ENCODE measurements at regions not wholly inside any gene's neighbourhood (a gene's known extent, or its start where the extent isn't known, plus 50 kb on each side); places are given as distances from the start of the nearest gene placed in this dataset.
"Not testable (repeated sequence)": the region's sequence is repeated elsewhere in the genome, so short reads cannot be mapped to it uniquely, and the experiment has no call there.

GRCh38 chr5:171542525-171543140, 123.2 kb downstream of the FGF18 start:
- DNase-seq (ENCODE audit: low spot score) = no peak

- no peak for DNase-seq (ENCODE audit: low spot score)
Observed at GRCh38 chr5:171543148-171543815, 123.8 kb downstream of the FGF18 start.

- no peak for DNase-seq (ENCODE audit: low spot score)
Observed at GRCh38 chr5:171544913-171545765, 125.7 kb downstream of the FGF18 start.

GRCh38 chr5:171549274-171549673, 129.8 kb downstream of the FGF18 start:
- no peak for DNase-seq (ENCODE audit: low spot score)

GRCh38 chr5:171553817-171554216, 134.4 kb downstream of the FGF18 start:
- DNase-seq (ENCODE audit: low spot score) = not testable (repeated sequence)

GRCh38 chr5:171555160-171555559, 135.7 kb downstream of the FGF18 start:
- DNase-seq (ENCODE audit: low spot score) = no peak

DNA sequence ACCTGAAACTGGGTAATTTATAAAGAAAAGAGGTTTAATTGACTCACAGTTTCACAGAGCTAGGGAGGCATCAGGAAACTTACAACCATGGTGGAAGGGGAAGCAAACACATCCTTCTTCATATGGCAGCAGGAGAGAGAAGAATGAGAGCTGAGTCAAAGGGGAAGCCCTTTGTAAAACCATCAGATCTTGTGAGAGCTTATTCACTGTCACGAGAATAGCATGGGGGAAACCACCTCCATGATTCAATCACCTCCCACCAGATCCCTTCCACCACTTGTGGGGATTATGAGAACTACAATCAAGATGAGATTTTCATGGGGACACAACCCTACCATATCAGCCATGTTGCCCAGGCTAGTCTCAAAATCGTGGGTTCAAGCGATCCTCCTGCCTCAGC, 143.4 kb downstream of the FGF18 start:
- DNase-seq (ENCODE audit: low spot score) = no peak

DNA sequence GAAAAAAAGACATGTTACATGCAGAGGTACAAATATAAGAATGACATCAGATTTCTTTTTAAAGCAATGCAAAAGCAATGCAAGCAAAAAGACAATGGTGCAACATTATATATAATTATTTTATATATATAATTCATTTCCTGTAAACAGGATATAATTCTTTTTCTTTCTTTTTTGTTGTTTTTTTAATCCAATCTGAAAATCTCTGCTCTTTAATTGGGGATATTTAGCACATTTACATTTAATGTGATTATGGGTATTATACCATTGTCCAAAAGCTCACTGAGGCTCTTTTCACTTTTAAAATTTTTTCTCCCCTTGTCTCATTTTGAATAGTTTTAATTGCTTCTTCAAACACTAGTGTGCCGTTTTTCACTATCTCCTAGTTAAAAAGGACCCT, 148.9 kb downstream of the FGF18 start:
- no peak for DNase-seq (ENCODE audit: low spot score)

GRCh38 chr5:171569065-171569712, 149.7 kb downstream of the FGF18 start:
- no peak for DNase-seq (ENCODE audit: low spot score)

GRCh38 chr5:171570244-171570825, 150.9 kb downstream of the FGF18 start:
- no peak for DNase-seq (ENCODE audit: low spot score)

DNA sequence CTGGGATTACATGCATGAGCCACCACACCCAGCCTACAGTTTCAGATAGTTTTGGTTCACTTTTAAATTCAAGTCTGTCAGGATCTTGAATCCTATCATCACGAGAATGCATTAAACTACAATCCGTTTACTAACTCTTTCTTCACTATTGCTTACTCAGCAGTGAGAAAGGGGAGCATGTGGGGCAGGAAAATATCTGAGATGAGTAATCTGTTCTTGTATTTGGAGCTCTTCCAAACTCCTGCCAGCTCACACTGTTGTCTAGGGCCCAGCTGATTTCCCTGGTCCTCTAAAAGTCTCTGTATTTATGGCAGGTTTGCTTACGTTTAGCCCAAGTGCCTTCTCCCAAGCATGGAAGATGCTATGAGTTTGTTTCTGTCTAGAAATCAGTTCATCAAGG, 152.2 kb downstream of the FGF18 start:
- DNase-seq (ENCODE audit: low spot score) = no peak

DNA sequence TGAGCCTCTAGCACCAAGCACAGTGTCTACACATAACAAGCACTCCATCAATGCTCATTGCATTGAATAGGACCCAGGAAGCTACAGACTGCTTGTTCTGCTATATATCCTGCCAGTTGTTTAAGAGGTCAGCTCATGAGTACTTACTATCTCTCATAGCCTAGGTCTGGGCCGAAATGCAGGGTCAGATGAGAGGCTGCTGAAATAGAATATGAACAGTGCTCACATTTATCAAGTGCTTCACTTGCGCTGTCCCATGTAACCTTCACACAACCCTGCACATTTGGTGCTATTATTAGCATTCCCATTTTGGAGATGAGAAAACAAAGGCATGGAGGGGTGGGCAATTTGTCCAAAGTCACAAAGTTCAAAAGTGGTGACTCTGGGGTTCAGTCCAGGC, 153.6 kb downstream of the FGF18 start:
- DNase-seq (ENCODE audit: low spot score) = no peak

DNA sequence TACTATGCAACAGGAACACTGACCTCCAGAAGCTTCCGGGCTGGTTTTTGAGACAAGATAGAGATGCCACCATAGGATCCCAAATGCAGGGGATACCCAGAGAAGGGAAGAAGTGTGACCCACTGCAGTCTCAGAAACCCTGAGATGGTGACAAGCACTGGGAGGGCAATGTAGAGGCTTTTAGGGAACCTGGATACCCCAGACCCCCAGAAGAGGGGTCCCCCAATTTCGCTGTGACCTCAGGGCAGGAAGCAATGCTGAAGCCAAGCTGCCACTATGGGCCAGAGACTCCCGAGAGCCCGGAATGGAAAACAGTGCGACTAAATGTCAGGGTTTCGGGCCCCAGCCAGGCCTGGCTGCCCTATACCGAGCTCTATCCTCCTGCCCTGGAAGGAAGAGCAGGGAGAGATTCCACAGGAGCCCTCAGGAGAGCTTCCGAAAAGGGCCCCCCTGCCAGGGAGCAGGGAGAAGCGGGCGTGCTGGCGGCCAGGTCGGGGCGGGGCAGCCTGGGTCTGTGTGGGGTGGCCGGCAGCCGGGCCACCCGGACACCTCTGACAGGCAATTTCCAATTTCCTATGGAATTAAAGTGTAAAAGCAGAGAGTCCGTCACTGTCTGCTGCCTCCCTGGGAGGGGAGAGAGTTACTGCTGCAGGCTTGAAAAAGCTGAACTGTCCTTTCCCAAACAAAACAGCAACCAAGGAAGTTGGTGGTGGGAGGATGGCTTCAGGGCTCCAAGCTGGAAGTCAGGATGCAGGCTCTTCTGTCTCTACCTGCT, 154.2 kb downstream of the FGF18 start:
- no peak for DNase-seq (ENCODE audit: low spot score)

DNA sequence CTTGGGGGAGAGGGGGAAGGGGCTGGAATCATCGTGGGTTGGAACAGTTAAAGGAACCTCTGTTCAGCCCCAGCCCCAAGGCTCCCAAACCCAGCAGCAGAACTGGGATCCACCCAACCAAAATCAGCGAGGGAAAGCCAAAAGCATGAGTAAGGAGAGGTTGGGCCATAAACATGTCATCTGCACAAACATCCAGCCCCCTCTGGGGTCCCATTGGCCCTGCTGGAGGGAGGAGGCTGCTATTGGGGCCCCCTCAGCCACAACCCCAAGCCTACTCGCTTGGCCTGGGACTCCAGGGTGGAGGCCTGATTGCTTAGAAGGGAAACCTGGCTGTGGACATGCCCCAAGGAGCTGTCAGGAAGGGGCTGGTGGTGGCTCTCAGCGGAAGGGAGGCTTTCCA, 154.9 kb downstream of the FGF18 start:
- no peak for DNase-seq (ENCODE audit: low spot score)

DNA sequence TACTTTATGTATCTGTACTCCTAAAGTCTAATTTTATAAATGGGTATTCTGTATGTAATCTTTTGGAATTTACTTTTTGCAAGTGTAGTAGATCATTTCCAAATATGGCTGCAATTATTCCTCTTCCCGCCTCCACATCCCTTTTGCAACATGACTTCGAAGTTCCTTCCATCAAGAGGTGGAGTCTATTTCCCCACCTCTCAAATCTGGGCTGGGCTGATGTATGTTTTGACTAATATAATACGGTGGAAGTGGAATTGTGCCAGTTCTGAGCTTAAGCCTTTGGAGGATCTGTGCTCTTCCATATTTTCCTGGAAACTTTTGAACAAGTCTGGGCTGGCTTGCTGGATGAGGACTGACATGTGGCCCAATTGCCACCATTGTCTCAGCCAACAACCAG, 155.9 kb downstream of the FGF18 start:
- no peak for DNase-seq (ENCODE audit: low spot score)

GRCh38 chr5:171575808-171576207, 156.4 kb downstream of the FGF18 start:
- no peak for DNase-seq (ENCODE audit: low spot score)

DNA sequence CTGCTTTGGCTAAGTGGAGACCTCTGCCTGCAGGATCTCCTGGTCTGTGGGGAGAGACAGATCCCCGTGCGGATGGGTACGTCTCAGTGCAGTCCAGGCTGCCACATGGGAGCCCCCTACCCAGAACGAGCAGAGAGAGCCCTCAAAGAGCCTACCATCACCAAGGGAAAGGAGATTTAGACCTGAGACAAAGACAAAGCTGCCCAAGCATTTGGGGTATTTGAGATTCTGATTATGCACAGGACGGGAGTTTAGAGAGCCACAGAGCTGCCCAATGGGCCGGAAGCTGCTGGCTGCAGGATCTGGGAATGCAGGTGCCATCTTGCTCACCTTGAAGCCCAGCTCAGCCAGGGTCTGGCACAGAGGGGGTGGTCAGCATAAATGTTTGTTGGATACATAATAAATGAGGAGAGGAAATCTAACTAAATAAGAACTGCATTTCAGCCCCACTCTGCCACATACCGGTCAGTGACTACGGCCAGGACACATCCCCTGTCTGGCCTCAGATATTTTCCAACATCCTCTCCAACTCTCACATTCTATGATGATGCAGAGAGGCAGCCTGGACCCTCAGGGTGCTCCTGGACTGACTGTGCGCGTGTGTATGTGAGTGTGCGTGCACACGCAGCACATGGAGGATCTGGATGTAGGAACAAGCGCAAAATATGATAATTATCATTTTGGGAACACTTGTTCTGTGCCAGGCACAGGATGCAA, 157.8 kb downstream of the FGF18 start:
- DNase-seq (ENCODE audit: low spot score) = no peak

- DNase-seq (ENCODE audit: low spot score) = no peak
Observed at GRCh38 chr5:171578049-171578828, 158.8 kb downstream of the FGF18 start.

GRCh38 chr5:171578829-171579491, 159.5 kb downstream of the FGF18 start:
- no peak for DNase-seq (ENCODE audit: low spot score)
